ENCODE measurements at regions not wholly inside any gene's neighbourhood (a gene's known extent, or its start where the extent isn't known, plus 50 kb on each side); places are given as distances from the start of the nearest gene placed in this dataset.

DNA sequence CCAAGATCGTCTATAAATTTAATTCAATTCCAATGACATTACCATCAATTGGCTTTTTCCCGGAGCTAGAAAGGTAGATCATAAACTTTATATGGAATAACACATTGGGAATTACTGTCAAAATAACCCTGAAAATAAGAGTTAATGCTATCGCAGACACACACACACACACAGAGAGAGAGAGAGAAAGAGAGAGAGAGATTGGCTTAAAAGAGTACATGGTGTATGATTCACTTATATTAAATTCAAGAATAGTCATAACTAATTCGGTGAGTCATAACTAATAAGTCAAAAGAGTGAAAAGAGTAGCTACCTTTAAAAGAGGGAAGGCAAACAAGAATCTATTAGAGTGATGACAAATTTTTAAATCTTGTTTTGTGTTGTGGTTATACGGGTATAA is 425.5 kb downstream of the TBC1D32 start (continued):
- TF ChIP-seq ZNF121 (tag by site-specific recombination; IDR thresholded peaks at IDR 0.05) (no peak), ZNF146 (tag by site-specific recombination; IDR thresholded peaks at IDR 0.05) (no peak), RBAK (tag by site-specific recombination; IDR thresholded peaks at IDR 0.05) (no peak), ZNF16 (tag by site-specific recombination; IDR thresholded peaks at IDR 0.05; ENCODE audit: low read depth) (no peak), ZNF776 (tag by site-specific recombination; IDR thresholded peaks at IDR 0.05; ENCODE audit: borderline replicate concordance) (no peak), ZNF433 (tag by site-specific recombination; IDR thresholded peaks at IDR 0.05; ENCODE audit: low read depth) (no peak)
- TF ChIP-seq, protein P1, sequence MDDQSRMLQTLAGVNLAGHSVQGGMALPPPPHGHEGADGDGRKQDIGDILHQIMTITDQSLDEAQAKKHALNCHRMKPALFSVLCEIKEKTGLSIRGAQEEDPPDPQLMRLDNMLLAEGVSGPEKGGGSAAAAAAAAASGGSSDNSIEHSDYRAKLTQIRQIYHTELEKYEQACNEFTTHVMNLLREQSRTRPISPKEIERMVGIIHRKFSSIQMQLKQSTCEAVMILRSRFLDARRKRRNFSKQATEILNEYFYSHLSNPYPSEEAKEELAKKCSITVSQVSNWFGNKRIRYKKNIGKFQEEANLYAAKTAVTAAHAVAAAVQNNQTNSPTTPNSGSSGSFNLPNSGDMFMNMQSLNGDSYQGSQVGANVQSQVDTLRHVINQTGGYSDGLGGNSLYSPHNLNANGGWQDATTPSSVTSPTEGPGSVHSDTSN (CRISPR knock-in tag; IDR thresholded peaks at IDR 0.05), result no peak

DNA sequence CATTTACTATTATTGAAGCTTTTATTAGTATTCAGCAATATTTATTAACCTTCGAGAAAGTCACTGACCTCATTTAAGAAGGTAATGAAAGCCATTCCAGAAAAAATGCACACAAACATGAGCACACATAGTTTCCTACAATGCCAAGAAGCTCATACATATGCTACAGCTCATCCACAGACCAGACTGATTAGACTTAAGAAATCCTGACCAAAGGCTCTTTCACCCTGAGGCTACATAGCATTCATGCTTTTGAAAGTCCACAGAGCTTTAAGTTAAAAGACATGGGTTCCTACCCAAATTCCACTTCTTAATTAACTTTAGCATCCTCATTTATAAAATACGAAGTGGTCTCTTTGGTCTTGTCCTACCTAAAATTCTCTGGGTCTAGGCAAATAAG is 430.4 kb downstream of the TBC1D32 start:
- no peaks in the 10 kb centered on the region for H3K4me1 ChIP-seq (ENCODE audit: control insufficient read depth, insufficient read depth, low read length)
- TF ChIP-seq KLF9 (tag by site-specific recombination; IDR thresholded peaks at IDR 0.05; ENCODE audit: low read depth), result no peak
- TF ChIP-seq ZNF423 (tag by site-specific recombination; IDR thresholded peaks at IDR 0.05), result no peak
- no peak for TF ChIP-seq GLI4 (tag by site-specific recombination; IDR thresholded peaks at IDR 0.05)
- TF ChIP-seq SALL2 (tag by site-specific recombination; IDR thresholded peaks at IDR 0.05; ENCODE audit: borderline replicate concordance), result no peak
- TF ChIP-seq ZSCAN16 (tag by site-specific recombination; IDR thresholded peaks at IDR 0.05), result no peak
- no peak for TF ChIP-seq ZNF664 (tag by site-specific recombination; IDR thresholded peaks at IDR 0.05)
- TF ChIP-seq, protein P2, sequence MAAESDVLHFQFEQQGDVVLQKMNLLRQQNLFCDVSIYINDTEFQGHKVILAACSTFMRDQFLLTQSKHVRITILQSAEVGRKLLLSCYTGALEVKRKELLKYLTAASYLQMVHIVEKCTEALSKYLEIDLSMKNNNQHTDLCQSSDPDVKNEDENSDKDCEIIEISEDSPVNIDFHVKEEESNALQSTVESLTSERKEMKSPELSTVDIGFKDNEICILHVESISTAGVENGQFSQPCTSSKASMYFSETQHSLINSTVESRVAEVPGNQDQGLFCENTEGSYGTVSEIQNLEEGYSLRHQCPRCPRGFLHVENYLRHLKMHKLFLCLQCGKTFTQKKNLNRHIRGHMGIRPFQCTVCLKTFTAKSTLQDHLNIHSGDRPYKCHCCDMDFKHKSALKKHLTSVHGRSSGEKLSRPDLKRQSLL (tag by site-specific recombination; IDR thresholded peaks at IDR 0.05), result no peak
- TF ChIP-seq, protein P3, sequence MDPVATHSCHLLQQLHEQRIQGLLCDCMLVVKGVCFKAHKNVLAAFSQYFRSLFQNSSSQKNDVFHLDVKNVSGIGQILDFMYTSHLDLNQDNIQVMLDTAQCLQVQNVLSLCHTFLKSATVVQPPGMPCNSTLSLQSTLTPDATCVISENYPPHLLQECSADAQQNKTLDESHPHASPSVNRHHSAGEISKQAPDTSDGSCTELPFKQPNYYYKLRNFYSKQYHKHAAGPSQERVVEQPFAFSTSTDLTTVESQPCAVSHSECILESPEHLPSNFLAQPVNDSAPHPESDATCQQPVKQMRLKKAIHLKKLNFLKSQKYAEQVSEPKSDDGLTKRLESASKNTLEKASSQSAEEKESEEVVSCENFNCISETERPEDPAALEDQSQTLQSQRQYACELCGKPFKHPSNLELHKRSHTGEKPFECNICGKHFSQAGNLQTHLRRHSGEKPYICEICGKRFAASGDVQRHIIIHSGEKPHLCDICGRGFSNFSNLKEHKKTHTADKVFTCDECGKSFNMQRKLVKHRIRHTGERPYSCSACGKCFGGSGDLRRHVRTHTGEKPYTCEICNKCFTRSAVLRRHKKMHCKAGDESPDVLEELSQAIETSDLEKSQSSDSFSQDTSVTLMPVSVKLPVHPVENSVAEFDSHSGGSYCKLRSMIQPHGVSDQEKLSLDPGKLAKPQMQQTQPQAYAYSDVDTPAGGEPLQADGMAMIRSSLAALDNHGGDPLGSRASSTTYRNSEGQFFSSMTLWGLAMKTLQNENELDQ (tag by site-specific recombination; IDR thresholded peaks at IDR 0.05; ENCODE audit: low read depth), result no peak
- no peak for TF ChIP-seq ZNF366 (tag by site-specific recombination; conservative IDR thresholded peaks at IDR 0.05)
- no peak for TF ChIP-seq WT1 (tag by site-specific recombination; IDR thresholded peaks at IDR 0.05)
- no peak for TF ChIP-seq KLF1 (tag by site-specific recombination; IDR thresholded peaks at IDR 0.05)
- TF ChIP-seq ZNF221 (tag by site-specific recombination; IDR thresholded peaks at IDR 0.05; ENCODE audit: borderline replicate concordance), result no peak
- ChIA-PET POLR2A (no interaction called here), CTCF (no interaction called here)
- H3K36me3 ChIP-seq (ENCODE audit: control insufficient read depth in 2 of 2, insufficient read depth in 1 of 2, low read length in 2 of 2), result no peaks in the 10 kb centered on the region
- no peak overlapping the region for H3K4me3 ChIP-seq (ENCODE audit: low read depth, low read length)
- no peak overlapping the region for H3K27ac ChIP-seq (ENCODE audit: extremely low read depth, low read depth, low read length)
- no peaks in the 10 kb centered on the region for H3K9me3 ChIP-seq (ENCODE audit: control insufficient read depth, insufficient read depth, low read depth, low read length)

DNA sequence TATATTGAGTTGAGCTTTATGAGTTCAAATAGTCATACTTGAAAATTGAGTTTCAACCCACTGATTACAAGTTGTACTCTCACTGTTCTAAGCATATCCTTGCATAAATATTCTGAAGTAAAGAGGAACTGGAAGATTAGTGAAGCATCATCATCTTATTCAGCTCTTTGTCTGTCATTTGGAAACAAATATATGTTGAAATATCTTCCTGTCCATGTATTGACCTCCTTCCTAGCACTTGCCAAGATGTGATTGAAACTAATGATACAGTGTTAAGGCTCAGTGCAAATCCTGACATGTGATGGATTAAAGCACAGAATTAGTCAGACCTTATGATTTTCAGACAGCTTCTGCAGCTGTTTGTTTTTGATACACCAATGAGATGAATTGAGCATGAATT is 434.3 kb downstream of the TBC1D32 start:
- Histone ChIP-seq H3K4me3 (ENCODE audit: low read depth, low read length) (no peak overlapping the region), H3K36me3 (ENCODE audit: control insufficient read depth in 2 of 2, insufficient read depth in 1 of 2, low read length in 2 of 2) (no peaks in the 10 kb centered on the region), H3K9me3 (ENCODE audit: control insufficient read depth, insufficient read depth, low read depth, low read length) (no peaks in the 10 kb centered on the region), H3K27ac (ENCODE audit: extremely low read depth, low read depth, low read length) (no peak overlapping the region), H3K4me1 (ENCODE audit: control insufficient read depth, insufficient read depth, low read length) (no peaks in the 10 kb centered on the region)
- POLR2A ChIA-PET, result no interaction called here
- CTCF ChIA-PET, result no interaction called here
- TF ChIP-seq ZNF174 (tag by site-specific recombination; IDR thresholded peaks at IDR 0.05) (no peak), ZNF175 (tag by site-specific recombination; IDR thresholded peaks at IDR 0.05) (no peak)
- TF ChIP-seq, protein P4, sequence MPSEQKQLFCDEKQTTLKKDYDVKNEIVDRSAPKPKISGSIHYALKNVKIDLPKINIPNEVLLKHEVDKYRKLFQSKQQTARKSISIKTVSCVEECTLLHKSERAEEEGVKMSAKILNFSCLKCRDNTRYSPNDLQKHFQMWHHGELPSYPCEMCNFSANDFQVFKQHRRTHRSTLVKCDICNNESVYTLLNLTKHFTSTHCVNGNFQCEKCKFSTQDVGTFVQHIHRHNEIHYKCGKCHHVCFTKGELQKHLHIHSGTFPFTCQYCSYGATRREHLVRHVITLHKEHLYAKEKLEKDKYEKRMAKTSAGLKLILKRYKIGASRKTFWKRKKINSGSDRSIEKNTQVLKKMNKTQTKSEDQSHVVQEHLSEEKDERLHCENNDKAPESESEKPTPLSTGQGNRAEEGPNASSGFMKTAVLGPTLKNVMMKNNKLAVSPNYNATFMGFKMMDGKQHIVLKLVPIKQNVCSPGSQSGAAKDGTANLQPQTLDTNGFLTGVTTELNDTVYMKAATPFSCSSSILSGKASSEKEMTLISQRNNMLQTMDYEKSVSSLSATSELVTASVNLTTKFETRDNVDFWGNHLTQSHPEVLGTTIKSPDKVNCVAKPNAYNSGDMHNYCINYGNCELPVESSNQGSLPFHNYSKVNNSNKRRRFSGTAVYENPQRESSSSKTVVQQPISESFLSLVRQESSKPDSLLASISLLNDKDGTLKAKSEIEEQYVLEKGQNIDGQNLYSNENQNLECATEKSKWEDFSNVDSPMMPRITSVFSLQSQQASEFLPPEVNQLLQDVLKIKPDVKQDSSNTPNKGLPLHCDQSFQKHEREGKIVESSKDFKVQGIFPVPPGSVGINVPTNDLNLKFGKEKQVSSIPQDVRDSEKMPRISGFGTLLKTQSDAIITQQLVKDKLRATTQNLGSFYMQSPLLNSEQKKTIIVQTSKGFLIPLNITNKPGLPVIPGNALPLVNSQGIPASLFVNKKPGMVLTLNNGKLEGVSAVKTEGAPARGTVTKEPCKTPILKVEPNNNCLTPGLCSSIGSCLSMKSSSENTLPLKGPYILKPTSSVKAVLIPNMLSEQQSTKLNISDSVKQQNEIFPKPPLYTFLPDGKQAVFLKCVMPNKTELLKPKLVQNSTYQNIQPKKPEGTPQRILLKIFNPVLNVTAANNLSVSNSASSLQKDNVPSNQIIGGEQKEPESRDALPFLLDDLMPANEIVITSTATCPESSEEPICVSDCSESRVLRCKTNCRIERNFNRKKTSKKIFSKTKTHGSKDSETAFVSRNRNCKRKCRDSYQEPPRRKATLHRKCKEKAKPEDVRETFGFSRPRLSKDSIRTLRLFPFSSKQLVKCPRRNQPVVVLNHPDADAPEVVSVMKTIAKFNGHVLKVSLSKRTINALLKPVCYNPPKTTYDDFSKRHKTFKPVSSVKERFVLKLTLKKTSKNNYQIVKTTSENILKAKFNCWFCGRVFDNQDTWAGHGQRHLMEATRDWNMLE (tag by site-specific recombination; conservative IDR thresholded peaks at IDR 0.05; ENCODE audit: low read depth), result no peak
- TF ChIP-seq, protein P5, sequence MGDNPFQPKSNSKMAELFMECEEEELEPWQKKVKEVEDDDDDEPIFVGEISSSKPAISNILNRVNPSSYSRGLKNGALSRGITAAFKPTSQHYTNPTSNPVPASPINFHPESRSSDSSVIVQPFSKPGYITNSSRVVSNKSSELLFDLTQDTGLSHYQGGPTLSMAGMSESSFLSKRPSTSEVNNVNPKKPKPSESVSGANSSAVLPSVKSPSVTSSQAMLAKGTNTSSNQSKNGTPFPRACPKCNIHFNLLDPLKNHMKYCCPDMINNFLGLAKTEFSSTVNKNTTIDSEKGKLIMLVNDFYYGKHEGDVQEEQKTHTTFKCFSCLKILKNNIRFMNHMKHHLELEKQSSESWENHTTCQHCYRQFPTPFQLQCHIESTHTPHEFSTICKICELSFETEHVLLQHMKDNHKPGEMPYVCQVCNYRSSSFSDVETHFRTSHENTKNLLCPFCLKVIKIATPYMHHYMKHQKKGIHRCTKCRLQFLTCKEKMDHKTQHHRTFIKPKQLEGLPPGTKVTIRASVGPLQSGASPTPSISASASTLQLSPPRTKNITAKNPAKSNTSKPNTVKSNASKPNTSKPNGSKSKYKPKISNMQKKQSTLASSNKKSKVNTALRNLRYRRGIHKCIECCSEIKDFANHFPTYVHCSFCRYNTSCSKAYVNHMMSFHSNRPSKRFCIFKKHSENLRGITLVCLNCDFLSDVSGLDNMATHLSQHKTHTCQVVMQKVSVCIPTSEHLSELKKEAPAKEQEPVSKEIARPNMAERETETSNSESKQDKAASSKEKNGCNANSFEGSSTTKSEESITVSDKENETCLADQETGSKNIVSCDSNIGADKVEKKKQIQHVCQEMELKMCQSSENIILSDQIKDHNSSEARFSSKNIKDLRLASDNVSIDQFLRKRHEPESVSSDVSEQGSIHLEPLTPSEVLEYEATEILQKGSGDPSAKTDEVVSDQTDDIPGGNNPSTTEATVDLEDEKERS (tag by site-specific recombination; IDR thresholded peaks at IDR 0.05), result no peak

Measured in HEK293 (cell line).